Skin epidermis (tissue), 12 donors: ENCODE measurements at regions not wholly inside any gene's neighbourhood (a gene's known extent, or its start where the extent isn't known, plus 50 kb on each side); places are given as distances from the start of the nearest gene placed in this dataset.
"Not testable (repeated sequence)": the region's sequence is repeated elsewhere in the genome, so short reads cannot be mapped to it uniquely, and the experiment has no call there.

ENCODE experiments used
- H3K27ac ChIP-seq, 21 experiments: fragments of 200-600 bp; sonication (generic) in 11 of 21; one replicate each; pipeline ENCODE4 v1.5.0; 2020; ENCODE audit warnings: mild to moderate bottlenecking in 3 of 21, inconsistent platforms in 2 of 21, moderate library complexity in 2 of 21
- H3K4me3 ChIP-seq, 7 experiments: fragments of 200-600 bp; sonication (generic) in 2 of 7; one replicate each; pipeline ENCODE4 v1.5.0; 2020; ENCODE audit warnings: inconsistent platforms in 2 of 7, mild to moderate bottlenecking in 2 of 7, moderate library complexity in 1 of 7

DNA sequence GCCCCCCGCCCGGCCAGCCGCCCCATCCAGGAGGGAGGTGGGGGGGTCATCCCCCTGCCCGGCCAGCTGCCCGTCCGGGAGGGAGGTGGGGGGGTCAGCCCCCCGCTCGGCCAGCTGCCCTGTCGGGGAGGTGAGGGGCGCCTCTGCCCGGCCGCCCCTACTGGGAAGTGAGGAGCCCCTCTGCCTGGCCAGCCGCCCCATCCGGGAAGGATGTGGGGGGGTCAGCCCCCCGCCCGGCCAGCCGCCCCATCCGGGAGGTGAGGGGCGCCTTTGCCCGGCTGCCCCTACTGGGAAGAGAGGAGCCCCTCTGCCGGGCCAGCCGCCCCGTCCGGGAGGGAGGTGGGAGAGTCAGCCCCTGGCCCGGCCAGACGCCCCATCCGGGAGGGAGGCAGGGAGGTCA is 51.1 kb upstream of the MAT2A start:
- H3K27ac ChIP-seq = peak overlapping the region in 1 of 21 experiments; percentile 24
- not testable (repeated sequence) for H3K4me3 ChIP-seq
